ENCODE measurements at regions not wholly inside any gene's neighbourhood (a gene's known extent, or its start where the extent isn't known, plus 50 kb on each side); places are given as distances from the start of the nearest gene placed in this dataset.
"Not testable (repeated sequence)": the region's sequence is repeated elsewhere in the genome, so short reads cannot be mapped to it uniquely, and the experiment has no call there.

DNA sequence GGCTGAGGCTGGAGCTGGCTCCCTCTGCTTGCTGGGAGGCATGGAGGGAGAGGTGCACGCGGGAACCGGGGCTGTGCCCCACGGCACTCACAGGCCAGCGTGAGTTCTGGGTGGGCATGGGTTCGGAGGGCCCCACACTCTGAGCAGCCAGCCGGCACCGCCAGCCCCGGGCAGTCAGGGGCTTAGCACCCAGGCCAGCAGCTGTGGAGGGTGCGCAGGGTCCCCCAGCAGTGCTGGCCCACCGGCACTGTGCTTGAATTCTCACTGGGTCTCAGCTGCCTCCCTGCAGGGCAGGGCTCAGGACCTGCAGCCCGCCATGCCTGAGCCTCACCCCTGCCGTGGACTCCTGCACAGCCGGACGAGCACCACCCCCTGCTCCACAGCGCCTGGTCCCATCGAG is 164.9 kb upstream of the PLD5 start:
- H3K9ac ChIP-seq (ENCODE audit: low read length), result no peak overlapping the region
- H4K20me1 ChIP-seq (ENCODE audit: insufficient read depth, low read length), result no peaks in the 10 kb centered on the region
- no peaks in the 10 kb centered on the region for H3K36me3 ChIP-seq (ENCODE audit: insufficient read depth, low read length)
- no peak overlapping the region for H3K4me2 ChIP-seq (ENCODE audit: low read length)
- H3K4me3 ChIP-seq (ENCODE audit: low read depth, low read length, poor library complexity, severe bottlenecking), result no peak overlapping the region
- no peaks in the 10 kb centered on the region for H3K79me2 ChIP-seq (ENCODE audit: insufficient read depth, low read length)
- no peaks in the 10 kb centered on the region for H3K9me2 ChIP-seq (ENCODE audit: low read depth, low read length)
- no peak for TF ChIP-seq EZH2 (IDR thresholded peaks at IDR 0.05; ENCODE audit: borderline replicate concordance, low read length)
- TF ChIP-seq, protein P1, sequence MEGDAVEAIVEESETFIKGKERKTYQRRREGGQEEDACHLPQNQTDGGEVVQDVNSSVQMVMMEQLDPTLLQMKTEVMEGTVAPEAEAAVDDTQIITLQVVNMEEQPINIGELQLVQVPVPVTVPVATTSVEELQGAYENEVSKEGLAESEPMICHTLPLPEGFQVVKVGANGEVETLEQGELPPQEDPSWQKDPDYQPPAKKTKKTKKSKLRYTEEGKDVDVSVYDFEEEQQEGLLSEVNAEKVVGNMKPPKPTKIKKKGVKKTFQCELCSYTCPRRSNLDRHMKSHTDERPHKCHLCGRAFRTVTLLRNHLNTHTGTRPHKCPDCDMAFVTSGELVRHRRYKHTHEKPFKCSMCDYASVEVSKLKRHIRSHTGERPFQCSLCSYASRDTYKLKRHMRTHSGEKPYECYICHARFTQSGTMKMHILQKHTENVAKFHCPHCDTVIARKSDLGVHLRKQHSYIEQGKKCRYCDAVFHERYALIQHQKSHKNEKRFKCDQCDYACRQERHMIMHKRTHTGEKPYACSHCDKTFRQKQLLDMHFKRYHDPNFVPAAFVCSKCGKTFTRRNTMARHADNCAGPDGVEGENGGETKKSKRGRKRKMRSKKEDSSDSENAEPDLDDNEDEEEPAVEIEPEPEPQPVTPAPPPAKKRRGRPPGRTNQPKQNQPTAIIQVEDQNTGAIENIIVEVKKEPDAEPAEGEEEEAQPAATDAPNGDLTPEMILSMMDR (IDR thresholded peaks at IDR 0.05; ENCODE audit: low read length), result no peak
- H3K4me1 ChIP-seq (ENCODE audit: insufficient read depth, low read length, severe bottlenecking), result no peaks in the 10 kb centered on the region
- H2AFZ ChIP-seq (ENCODE audit: low read length), result no peak overlapping the region
- no peaks in the 10 kb centered on the region for H3K27me3 ChIP-seq (ENCODE audit: insufficient read depth, low read length)
- H3K9me3 ChIP-seq (ENCODE audit: low read length), result no peaks in the 10 kb centered on the region
- H3F3A ChIP-seq (ENCODE audit: insufficient read depth, low read length), result no peaks in the 10 kb centered on the region
- H3K27ac ChIP-seq (ENCODE audit: low read depth, low read length, poor library complexity, severe bottlenecking), result no peak overlapping the region

DNA sequence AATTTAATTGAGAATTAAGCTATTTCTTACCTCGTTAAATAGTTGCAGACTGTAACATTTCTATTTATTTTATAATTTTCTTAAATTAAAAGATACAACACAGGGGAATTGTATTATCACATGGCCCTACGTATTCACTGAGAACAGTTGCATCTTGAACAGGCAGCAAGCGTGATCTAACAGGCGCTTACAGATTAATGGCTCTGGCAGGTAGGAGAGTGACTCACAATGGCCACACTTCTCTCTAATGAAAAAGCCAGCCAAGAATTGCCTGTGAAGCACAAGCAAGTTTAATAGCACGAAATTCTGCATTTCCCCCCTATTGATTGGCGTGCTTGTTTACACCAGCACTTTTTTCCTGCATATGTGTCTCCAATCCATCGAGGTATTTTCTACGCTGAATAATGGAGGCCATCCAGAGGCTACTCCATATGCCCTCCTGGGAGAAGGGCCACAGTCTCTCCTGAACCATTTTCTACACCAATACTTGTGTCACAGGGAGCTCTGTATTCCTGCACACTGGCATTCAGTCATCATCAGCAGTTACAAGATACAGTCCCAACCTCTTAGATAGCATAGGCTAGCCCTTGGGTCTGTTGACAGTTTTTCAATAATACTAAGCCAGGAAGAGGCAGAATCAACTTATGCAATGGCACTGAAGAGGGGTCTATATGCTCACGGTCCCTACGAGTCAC is 150.6 kb upstream of the PLD5 start:
- Histone ChIP-seq H3K9me2 (ENCODE audit: low read depth, low read length) (no peaks in the 10 kb centered on the region), H3K79me2 (ENCODE audit: insufficient read depth, low read length) (no peaks in the 10 kb centered on the region), H3K9me3 (ENCODE audit: low read length) (no peaks in the 10 kb centered on the region), H3K9ac (ENCODE audit: low read length) (no peak overlapping the region), H3K27me3 (ENCODE audit: insufficient read depth, low read length) (no peaks in the 10 kb centered on the region), H4K20me1 (ENCODE audit: insufficient read depth, low read length) (no peaks in the 10 kb centered on the region), H2AFZ (ENCODE audit: low read length) (no peak overlapping the region), H3K4me3 (ENCODE audit: low read depth, low read length, poor library complexity, severe bottlenecking) (no peak overlapping the region), H3F3A (ENCODE audit: insufficient read depth, low read length) (no peaks in the 10 kb centered on the region), H3K36me3 (ENCODE audit: insufficient read depth, low read length) (no peaks in the 10 kb centered on the region), H3K4me1 (ENCODE audit: insufficient read depth, low read length, severe bottlenecking) (no peaks in the 10 kb centered on the region), H3K4me2 (ENCODE audit: low read length) (no peak overlapping the region), H3K27ac (ENCODE audit: low read depth, low read length, poor library complexity, severe bottlenecking) (no peak overlapping the region)
- TF ChIP-seq, protein P1 (IDR thresholded peaks at IDR 0.05; ENCODE audit: low read length), result no peak
- no peak for TF ChIP-seq EZH2 (IDR thresholded peaks at IDR 0.05; ENCODE audit: borderline replicate concordance, low read length)

DNA sequence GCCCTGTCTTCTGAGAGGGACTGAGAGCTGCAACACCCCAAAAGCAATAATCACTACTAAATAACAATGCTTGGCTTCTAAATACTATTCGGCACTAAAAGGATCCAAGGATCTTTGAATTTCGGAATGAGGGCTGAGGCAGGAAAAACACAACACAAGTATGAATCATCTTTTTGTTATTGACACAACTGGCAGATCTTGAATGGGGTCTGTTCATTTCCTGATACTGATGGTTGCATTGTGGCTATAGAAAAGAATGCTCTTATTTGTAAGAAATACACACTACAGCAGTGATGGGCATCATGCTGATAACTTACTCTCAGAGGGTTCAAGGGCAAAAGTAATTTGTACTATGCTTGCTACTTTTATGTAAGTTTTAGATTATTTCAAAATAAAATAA is 149.2 kb upstream of the PLD5 start:
- Histone ChIP-seq H3K9me2 (ENCODE audit: low read depth, low read length) (no peaks in the 10 kb centered on the region), H3K27me3 (ENCODE audit: insufficient read depth, low read length) (no peaks in the 10 kb centered on the region)
- no peak for TF ChIP-seq EZH2 (IDR thresholded peaks at IDR 0.05; ENCODE audit: borderline replicate concordance, low read length)
- TF ChIP-seq, protein P1 (IDR thresholded peaks at IDR 0.05; ENCODE audit: low read length), result no peak

DNA sequence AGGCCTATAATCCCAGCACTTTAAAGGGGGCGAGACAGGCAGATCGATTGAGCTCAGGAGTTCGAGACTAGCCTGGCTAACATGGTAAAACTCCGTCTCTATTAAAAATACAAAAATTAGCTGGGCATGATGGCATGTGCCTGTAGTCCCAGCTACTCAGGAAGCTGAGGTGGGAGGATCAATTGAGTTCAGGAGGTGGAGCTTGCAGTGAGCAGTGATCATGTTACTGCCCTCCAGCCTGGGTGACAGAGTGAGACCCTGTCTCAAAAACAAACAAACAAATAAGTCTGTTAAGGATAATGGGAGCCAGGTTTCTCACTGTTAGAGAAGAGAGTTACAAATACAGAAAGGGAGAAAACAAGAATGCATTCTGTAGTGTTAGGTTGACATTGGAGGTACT is 148.7 kb upstream of the PLD5 start:
- H3K4me3 ChIP-seq (ENCODE audit: low read depth, low read length, poor library complexity, severe bottlenecking); H4K20me1 ChIP-seq (ENCODE audit: insufficient read depth, low read length); H3F3A ChIP-seq (ENCODE audit: insufficient read depth, low read length); H3K27me3 ChIP-seq (ENCODE audit: insufficient read depth, low read length); H3K36me3 ChIP-seq (ENCODE audit: insufficient read depth, low read length); H3K4me1 ChIP-seq (ENCODE audit: insufficient read depth, low read length, severe bottlenecking); H3K9me2 ChIP-seq (ENCODE audit: low read depth, low read length); H3K27ac ChIP-seq (ENCODE audit: low read depth, low read length, poor library complexity, severe bottlenecking); H2AFZ ChIP-seq (ENCODE audit: low read length); H3K9me3 ChIP-seq (ENCODE audit: low read length); H3K79me2 ChIP-seq (ENCODE audit: insufficient read depth, low read length); H3K9ac ChIP-seq (ENCODE audit: low read length); H3K4me2 ChIP-seq (ENCODE audit: low read length): not testable (repeated sequence)

More for the DNA sequence above, 149.2 kb upstream of the PLD5 start:
- Histone ChIP-seq H3K79me2 (ENCODE audit: insufficient read depth, low read length) (no peaks in the 10 kb centered on the region), H3K4me1 (ENCODE audit: insufficient read depth, low read length, severe bottlenecking) (no peaks in the 10 kb centered on the region), H3K36me3 (ENCODE audit: insufficient read depth, low read length) (no peaks in the 10 kb centered on the region), H3K4me2 (ENCODE audit: low read length) (no peak overlapping the region), H3F3A (ENCODE audit: insufficient read depth, low read length) (no peaks in the 10 kb centered on the region), H4K20me1 (ENCODE audit: insufficient read depth, low read length) (no peaks in the 10 kb centered on the region), H2AFZ (ENCODE audit: low read length) (no peak overlapping the region), H3K9ac (ENCODE audit: low read length) (no peak overlapping the region), H3K4me3 (ENCODE audit: low read depth, low read length, poor library complexity, severe bottlenecking) (no peak overlapping the region), H3K27ac (ENCODE audit: low read depth, low read length, poor library complexity, severe bottlenecking) (no peak overlapping the region), H3K9me3 (ENCODE audit: low read length) (no peaks in the 10 kb centered on the region)
